GM21825 (cell line): ENCODE measurements at regions not wholly inside any gene's neighbourhood (a gene's known extent, or its start where the extent isn't known, plus 50 kb on each side); places are given as distances from the start of the nearest gene placed in this dataset.
A peak's percentile ranks its signal among the peaks of the same experiment; 100 is the strongest.
"Not testable (repeated sequence)": the region's sequence is repeated elsewhere in the genome, so short reads cannot be mapped to it uniquely, and the experiment has no call there.

Source experiments
- ATAC-seq: cut with Tn5 transposase; IDR thresholded peaks from one replicate; pipeline ENCODE4 v1.9.1; 2021; ENCODE audit warnings: mild to moderate bottlenecking, moderate library complexity; ENCODE audit not compliant: unreplicated experiment

DNA sequence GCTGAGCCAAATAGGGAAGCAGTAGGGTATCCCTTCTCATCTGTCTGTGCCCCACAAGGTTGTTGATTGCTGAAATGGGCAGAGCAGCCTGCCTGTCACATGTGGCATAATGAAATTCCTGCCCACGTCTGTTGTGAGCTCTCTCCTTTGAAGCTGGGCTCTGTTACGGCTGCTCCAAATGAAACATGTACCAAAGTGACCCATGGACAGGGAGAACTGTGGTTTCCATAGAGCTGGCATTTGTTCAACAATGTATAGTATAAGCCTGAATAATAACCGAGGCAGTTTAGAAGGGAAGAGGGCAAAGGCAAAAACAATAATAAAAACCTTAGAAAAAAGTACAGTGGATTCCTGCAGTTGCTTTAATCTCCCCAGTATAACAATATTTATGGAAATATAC, 149.7 kb downstream of the LYPLAL1 start:
- no peak for ATAC-seq

DNA sequence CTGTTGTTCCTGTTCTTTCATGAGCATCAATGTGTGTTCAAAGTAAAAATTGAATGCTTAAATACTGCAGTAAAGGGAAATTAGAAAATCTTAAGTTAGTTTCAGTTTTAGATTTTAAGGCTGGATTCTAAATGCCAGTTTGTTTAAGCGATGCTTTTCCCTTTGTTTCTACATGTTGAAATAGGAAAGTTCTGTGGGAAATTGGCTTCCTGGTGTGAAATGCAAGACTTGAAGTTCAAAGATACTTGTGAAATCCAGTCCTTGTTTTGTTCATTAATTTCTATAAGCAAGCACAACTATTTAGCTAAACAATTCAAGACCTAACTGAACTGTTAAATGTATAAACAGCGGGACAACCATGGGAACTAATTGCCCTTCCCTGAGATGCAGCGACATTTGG, 149.1 kb downstream of the LYPLAL1 start:
- no peak for ATAC-seq

DNA sequence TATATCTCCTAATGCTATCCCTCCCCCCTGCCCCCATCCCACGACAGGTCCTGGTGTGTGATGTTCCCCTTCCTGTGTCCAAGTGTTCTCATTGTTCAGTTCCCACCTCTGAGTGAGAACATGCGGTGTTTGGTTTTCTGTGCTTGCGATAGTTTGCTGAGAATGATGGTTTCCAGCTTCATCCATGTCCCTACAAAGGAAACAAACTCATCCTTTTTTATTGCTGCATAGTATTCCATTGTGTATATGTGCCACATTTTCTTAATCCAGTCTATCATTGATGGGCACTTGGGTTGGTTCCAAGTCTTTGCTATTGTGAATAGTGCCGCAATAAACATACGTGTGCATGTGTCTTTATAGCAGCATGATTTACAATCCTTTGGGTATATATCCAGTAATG, 146.9 kb downstream of the LYPLAL1 start:
- not testable (repeated sequence) for ATAC-seq

DNA sequence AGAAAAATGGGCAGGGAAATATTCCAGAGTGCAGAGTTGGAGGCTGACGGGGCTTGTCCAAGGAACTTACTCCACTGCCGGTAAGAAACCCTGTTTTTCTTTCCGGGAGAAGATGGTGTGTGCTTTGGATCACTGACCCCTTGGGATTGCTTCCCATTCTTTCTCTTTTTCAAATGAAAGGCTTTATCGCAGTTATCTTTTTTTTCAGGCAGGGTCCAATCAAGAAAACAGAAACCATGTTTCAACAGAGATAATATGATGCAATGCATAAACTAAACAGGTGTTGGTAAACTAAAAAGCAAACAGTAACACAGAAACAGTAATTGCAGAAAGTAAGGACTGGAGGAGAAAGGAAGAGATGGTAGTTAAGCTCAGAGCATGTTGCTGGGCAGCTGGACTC, 145.1 kb downstream of the LYPLAL1 start:
- no peak for ATAC-seq

DNA sequence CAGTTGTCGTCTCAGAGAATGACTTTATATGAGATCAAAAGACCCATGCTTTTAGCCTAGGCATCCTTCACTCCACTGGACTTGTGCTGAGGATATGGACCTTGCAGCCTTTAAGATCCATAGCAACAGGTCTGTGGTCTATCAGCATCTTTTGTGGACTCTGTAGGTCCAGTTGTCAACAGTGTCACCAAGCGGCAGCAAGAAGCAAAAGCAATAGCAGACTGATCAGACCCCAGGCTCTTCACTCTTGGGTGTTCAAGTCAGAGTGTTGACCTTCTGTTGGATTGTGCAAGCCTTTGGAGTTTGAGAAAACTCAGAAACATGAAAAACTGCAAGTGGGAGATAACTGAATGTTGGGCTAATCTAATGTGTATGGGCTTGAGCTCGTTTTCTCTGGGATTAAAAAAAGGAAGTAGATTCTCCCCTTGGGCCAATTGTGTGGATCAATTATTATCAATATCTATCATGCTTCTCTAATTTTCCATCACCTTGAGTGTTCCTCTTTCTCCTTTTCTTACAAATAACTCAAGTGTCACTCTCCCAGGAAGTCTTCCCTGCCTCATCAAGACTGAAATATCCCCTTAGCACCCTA, 144.2 kb downstream of the LYPLAL1 start:
- ATAC-seq = peak; percentile 75

DNA sequence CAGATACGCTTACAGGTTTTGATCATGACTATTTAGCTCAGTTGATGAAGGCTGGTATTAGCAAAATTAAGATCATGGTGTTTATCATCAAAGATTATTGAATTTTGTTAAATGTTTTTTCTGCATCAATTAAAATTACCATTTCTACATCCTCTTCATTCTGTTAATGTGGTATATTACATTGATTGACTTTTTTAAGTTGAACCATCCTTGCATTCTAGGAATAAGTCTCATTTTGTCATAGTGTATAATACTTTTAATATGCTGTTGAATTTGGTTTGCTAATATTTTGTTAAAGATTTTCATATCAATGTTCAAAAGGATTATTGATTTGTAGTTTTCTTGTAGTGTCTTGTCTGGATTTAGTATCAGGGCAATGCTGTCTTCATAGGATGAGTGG, 142.4 kb downstream of the LYPLAL1 start:
- no peak for ATAC-seq

DNA sequence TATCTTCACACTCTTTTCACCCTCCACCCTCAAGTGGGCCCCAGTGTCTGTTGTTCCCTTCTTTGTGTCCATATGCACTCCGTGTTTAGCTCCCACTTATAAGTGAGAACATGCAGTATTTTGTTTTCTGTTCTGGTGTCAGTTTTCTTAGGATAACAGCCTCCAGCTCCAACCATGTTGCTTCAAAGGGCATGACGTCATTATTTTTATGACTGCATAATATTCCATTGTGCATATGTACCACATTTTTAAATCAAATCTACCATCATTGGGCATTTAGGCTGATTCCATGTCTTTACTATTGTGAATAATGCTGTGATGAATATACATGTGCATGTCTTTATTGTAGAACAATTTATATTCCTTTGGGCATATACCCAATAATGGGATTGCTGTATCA, 140.3 kb downstream of the LYPLAL1 start:
- ATAC-seq = no peak

DNA sequence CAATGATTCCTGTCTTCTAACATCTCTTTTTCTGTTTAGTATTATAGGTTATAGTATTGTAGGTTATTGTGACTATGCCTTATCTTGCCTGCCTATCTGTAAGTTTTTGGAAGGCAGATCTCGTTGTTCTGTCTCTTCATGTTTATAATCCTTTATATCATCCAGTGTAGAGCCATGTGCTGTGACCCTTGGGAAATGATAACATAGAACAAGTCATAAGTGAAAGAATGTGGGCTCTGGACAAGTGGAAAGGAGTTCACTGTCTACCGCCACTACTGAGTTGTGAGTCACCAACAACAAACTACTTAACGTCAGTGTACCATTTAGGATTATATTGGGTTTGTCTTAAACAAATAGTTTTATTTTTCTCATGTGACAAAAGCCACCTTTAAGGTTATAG, 139.3 kb downstream of the LYPLAL1 start:
- no peak for ATAC-seq

DNA sequence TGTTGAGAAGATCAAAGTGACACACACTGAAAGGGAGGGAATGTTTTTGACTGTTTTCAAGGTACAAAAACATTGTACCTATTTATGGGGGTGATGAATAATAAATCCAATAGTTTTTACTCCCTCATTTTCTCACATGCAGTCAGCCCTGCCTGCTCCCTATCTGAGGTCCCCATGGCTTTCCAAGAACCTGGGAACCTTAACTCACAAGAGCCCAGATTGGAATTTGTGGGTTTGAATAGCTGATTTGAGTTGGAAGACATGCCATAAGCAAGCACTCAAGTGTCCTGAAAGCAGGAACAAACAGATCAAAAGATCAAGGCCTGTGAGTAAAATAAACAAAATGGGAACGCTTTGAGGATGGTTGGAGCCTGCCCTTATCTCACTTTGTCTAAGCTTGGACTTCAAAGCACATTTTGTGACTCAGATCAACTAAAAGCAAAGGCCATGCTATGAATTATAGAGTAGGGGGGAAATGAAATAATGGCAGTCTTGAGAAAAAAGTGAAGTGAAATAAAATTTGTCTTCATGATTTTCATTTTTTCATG, 136.6 kb downstream of the LYPLAL1 start:
- ATAC-seq = no peak

DNA sequence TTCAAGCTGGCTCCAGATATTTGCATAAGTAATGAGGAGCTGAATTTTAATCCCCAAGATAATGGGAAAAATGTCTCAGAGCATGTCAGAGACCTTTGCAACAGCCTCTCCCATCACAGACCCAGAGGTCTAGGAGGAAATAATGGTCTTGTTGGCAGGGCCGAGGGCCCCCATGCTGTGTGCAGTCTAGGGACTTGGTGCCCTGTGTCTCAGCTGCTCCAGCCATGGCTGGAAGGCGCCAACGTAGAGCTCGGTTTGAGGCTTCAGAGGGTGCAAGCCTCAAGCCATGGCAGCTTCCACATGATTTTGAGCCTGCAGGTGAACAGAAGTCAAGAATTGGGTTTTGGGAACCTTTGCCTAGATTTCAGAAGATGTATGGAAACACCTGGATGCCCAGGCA, 134.7 kb downstream of the LYPLAL1 start:
- no peak for ATAC-seq

DNA sequence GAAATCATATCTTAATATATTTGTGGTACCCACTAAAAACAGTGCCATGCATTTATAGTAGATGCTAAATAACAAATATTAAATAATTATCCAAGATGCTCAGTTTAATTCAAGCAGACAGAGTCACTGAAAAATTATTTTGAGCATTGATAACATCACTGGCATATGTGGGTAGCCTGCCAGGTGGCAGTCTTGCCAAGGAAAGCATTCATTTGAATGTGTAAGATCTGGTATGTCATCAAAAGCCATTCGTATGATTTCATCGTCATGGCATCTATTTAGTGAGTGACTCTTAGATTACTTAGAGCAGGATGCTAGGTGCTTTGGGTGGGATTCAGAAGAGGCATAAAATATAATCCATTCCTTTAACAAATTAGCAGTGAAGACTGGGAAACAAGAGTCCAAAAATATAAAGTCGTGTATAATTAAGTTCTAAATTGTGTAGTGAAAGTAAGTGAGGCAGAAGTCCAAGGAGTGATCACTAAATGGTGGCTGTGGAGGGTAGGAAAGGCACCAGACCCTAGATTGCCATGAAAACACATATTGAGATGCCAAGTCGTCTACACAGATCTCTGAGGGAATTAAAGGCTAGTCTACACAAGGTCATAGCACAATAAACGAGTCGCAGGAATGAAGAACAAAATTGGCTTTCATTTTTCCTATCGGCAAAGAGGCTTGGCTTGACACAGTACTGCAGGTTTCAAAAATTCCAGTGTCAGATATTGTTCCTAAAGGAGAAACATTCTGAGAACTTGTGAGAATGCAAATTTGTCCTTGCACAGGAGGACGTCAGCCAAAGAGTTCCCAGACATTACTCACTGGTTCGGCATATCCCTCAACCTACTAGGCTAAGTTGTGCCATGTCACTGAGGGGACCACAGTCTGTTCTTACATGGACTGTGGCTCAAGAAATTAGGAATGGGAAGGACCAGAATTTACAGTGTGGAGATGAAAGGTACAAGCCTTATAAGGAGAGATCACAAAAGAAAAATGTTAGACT, 130.8 kb downstream of the LYPLAL1 start:
- ATAC-seq = no peak

DNA sequence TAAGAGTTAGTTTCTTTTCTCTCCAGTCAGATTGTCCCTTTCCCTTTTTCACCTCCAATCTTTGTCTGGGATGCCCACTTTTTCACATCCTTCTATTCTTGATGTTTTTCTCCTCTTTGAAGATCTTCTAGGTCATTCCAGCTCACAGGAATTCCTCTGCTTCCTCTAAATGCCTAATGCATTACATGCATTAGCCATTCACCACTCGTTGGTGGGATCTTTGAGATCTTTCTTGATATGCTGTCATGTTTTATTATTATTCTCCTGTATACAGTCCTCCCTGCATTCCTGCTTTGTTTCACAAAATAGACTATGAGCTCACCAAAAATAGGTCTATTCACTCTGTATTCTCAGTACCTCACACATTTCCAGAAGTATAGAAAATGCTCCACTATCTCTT, 129.0 kb downstream of the LYPLAL1 start:
- no peak for ATAC-seq

DNA sequence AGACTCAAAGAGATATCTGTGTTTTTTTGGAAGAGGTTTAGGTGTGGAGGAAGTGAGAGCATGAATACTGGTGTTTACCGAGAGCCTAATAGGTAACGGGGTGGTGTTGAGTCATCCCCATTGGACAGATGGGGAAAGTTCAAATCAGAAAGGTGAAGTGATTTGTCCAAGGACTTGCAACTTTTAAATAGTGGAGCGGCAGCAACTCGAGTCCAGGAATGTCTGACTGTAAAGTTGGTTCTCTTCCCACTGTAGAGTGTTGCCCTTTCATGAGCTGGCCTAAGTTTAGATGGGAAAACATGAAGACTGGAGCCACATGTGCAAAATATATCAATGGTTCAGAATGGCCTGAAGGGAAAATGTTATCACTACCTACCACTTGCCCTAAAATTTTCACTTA, 125.7 kb downstream of the LYPLAL1 start:
- no peak for ATAC-seq

DNA sequence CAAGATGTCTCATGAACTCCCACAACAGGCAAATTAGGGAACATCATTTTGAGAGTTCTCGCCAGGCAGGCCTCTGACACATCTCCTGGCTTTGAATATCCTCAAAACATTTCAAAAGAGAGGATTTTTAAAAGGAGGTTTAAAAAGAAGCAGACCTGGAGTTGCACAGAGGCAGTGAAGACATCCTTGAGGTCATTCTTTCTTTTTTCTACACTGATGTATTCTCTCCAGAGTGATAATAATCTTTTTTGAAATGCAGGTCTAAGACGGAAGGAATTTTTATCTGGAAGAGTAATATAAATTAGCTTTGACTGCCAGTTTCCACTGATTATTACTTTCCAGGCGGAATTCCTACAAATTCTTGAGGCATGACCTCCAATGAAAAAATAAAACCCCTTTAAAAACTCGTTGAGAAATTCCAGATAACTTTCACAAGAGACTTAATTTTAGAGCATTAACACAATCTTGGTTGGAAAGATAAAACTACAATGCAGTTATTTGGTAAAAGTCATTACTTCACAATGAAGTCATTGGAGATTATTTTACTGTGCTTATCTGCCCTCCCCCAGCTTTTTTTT, 125.0 kb downstream of the LYPLAL1 start:
- no peak for ATAC-seq

DNA sequence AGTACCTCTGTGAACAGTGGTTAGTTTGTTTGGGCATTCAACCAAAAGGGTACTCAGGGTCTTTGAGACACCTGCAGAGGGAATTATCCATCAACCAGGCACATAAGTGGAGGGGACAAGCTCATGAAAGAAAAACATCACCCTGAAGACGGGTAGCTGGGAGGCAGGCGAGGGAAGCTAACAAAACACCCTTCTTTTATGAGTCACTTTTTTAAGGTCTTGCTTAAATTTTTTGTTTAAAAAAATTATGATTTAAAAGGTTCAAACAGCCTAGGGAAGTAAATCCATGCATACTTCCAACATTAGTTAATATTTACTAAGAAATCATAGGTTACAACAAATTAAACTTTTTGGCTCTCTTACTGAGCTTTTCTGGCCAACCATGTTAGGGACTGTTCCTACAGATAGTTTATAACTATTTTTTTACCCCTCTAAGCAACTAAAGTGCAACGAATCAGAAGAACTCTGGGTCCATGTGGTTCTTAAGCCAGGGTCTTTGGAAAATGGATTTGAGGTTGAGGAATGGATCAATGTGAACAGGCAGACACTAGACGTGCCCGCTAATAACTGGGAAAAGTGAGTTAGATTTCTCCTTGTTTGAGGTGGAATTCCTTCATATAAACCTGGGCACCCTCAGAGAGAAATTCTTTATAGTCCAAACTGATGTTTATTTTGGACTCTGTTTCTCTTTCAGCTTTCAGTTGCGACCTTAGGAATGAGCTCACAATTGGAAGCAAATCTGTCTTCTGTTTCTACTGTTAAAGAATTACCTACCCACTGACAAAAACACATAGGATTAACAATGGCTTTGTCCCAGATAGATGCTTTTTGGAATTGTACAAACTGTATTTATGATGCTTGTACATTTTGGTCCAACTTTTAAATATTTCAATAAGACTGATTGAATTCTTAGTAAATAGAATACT, 123.0 kb downstream of the LYPLAL1 start:
- ATAC-seq = no peak

DNA sequence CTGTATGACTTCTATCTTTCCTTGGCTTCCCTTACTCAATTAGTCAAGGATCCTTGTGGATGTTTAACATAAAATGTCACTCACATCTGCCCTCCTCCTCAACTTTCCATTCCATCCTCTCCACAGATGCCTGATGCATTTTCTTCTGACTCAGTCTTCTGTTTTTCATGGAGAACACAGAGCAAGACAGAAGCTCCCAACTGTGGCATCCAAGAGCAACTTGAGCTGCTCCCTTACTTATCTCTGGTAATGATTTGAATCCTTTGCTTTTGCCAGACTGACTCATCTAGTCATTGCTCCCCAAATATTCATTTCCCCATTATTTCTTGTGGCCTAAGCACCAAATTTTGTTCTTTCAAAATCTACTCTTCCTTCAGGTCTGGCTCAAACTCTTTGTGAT, 120.6 kb downstream of the LYPLAL1 start:
- no peak for ATAC-seq

DNA sequence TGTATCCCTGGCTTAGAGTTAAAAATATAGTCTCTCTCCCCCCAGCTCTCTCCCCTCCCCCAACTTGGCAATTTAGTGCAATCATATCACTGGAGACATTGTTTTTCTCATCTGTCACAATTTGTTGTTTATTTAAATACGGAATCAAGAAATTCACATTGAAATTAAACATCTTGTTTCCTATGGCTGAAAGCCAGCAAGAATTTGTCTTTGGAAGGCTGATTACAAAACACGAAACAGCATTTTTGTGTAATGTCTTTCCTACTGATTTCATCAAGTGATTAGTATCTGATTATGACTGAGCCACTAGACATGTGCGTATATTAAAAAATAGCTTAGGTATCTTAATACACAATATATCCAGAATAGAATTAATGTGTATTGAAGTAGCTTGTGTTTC, 119.7 kb downstream of the LYPLAL1 start:
- ATAC-seq = no peak

DNA sequence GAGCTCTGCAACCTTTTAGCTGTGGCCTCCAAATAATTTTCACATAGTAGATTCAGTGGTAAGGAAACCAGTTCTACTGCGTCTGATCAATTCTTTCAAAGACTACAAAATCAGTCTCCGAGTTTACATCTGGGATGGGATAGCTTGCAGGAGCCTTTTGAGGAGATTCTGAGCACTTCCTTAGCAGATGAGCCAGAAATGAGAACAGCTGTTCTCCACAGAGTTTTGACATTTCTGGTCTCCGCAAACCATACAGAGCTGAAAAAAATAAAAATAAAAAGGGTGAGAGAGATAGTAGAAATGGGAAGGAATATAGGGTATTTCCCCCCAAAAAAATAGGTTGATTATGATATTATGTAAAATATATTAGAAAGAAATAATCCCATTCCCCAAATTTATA, 119.3 kb downstream of the LYPLAL1 start:
- ATAC-seq = no peak

DNA sequence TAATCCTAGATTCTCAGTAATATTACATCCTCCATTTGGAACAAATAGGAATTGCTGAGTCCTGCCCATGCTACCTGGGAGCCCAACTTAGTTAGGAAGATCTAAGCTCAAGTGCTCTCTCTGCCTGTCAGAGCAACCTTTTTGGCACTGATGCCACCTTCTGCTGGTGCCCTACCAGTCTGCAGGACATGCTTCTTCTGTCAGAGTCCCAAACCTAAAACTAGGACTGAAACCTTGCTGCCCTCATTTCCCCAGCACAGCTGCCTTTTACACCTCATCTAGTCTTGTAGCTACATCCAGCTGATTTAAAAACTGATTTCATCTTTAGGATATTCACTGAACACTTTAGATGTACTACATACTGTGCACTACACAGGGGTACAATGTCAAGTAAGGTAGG, 118.7 kb downstream of the LYPLAL1 start:
- ATAC-seq = no peak

DNA sequence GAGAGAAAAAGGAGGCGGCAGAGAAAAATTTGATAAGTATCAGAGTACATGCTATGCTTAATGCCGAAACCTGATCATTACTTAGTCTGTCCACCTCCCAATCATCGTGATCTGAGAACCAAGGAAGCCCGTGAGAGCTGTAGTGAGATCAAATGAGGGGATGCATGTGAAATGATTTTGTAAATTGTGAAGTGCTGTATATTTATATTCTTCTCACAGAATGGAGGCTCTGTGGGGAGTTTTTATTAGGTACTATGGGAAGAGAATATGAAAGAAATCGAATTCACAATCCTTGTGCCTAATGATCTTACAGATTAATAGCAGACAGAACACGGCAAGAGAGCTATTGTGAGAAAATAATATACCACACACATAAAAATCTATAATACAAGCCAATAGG, 115.5 kb downstream of the LYPLAL1 start:
- ATAC-seq = no peak

DNA sequence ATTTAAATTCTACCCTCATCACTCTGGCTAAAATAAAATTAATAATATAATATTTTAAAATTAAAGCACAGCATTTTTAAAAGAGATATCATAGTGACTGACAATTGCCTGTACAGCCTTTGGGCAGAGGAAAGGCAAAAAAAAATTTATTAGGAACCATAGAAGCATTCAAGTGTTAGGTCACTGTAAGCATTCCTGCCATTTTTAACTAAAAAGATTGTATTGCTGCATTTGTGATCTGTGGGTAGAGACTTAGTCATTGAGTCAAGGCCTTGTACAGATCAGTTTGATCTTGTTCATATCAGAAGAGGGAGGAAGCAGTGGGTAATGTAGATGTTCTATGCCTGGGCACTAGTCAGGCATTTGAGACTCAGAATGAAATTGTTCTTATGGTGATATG, 109.9 kb downstream of the LYPLAL1 start:
- ATAC-seq = no peak
